H9 (cell line): ENCODE measurements at regions not wholly inside any gene's neighbourhood (a gene's known extent, or its start where the extent isn't known, plus 50 kb on each side); places are given as distances from the start of the nearest gene placed in this dataset.

Source experiments
- DNase-seq: peaks from one replicate; pipeline ENCODE4 v3.0.0-alpha.2; 2017
- H2AFZ ChIP-seq: one replicate; pipeline ENCODE4 v1.6.1; 2013; ENCODE audit warnings: mild to moderate bottlenecking, low read length, control low read depth, moderate library complexity
- H2AK5ac ChIP-seq: 2 replicates; pipeline ENCODE4 v1.6.1; 2013; ENCODE audit warnings: low read length, control low read depth, mixed read lengths; ENCODE audit not compliant: insufficient read length
- H2BK120ac ChIP-seq: one replicate; pipeline ENCODE4 v1.6.1; 2013; ENCODE audit warnings: low read depth, mild to moderate bottlenecking, low read length, control low read depth, inconsistent platforms; ENCODE audit not compliant: poor library complexity, severe bottlenecking
- H2BK12ac ChIP-seq: 2 replicates; pipeline ENCODE4 v1.6.1; 2013; ENCODE audit warnings: low read length, control low read depth, mixed read lengths, low read depth; ENCODE audit not compliant: insufficient read length
- H2BK15ac ChIP-seq: 2 replicates; pipeline ENCODE4 v1.6.1; 2013; ENCODE audit warnings: low read depth, low read length, control low read depth
- H2BK20ac ChIP-seq: one replicate; pipeline ENCODE4 v1.6.1; 2013; ENCODE audit warnings: low read depth, mild to moderate bottlenecking, low read length, control low read depth, inconsistent platforms; ENCODE audit not compliant: poor library complexity, severe bottlenecking
- H2BK5ac ChIP-seq: 2 replicates; pipeline ENCODE4 v1.6.1; 2013; ENCODE audit warnings: low read length, control low read depth, mixed read lengths; ENCODE audit not compliant: insufficient read length
- H3K14ac ChIP-seq: 2 replicates; pipeline ENCODE4 v1.6.1; 2013; ENCODE audit warnings: low read length, control low read depth; ENCODE audit not compliant: insufficient read depth
- H3K18ac ChIP-seq: 2 replicates; pipeline ENCODE4 v1.6.1; 2013; ENCODE audit warnings: low read depth, mild to moderate bottlenecking, mixed read lengths, low read length, control low read depth; ENCODE audit not compliant: insufficient read length
- H3K23ac ChIP-seq: 2 replicates; pipeline ENCODE4 v1.6.1; 2013; ENCODE audit warnings: low read length, control low read depth, mixed read lengths, low read depth; ENCODE audit not compliant: insufficient read length
- H3K23me2 ChIP-seq: 2 replicates; pipeline ENCODE4 v1.6.1; 2013; ENCODE audit warnings: low read depth, mild to moderate bottlenecking, mixed read lengths, low read length, control low read depth; ENCODE audit not compliant: insufficient read length, poor library complexity, severe bottlenecking
- H3K27ac ChIP-seq: 2 replicates; pipeline ENCODE4 v1.5.1; 2013; ENCODE audit warnings: low read length, control low read depth, mixed read lengths, low read depth; ENCODE audit not compliant: insufficient read length
- H3K27me3 ChIP-seq: 2 replicates; pipeline ENCODE4 v1.6.1; 2013; ENCODE audit warnings: low read length, control low read depth, inconsistent platforms; ENCODE audit not compliant: insufficient read depth
- H3K4ac ChIP-seq: 2 replicates; pipeline ENCODE4 v1.6.1; 2013; ENCODE audit warnings: low read depth, mild to moderate bottlenecking, control low read depth, inconsistent platforms, low read length, moderate library complexity
- H3K4me1 ChIP-seq: 2 replicates; pipeline ENCODE4 v1.6.1; 2013; ENCODE audit warnings: low read length, control low read depth, inconsistent platforms; ENCODE audit not compliant: insufficient read depth
- H3K4me2 ChIP-seq: 2 replicates; pipeline ENCODE4 v1.6.1; 2013; ENCODE audit warnings: low read length, control low read depth, mixed read lengths; ENCODE audit not compliant: insufficient read length, insufficient read depth
- H3K56ac ChIP-seq: 2 replicates; pipeline ENCODE4 v1.6.1; 2013; ENCODE audit warnings: low read depth, mild to moderate bottlenecking, mixed read lengths, low read length, control low read depth; ENCODE audit not compliant: insufficient read length
- H3K79me1 ChIP-seq: 2 replicates; pipeline ENCODE4 v1.6.1; 2013; ENCODE audit warnings: low read depth, mild to moderate bottlenecking, moderate library complexity, low read length, control low read depth, inconsistent platforms; ENCODE audit not compliant: insufficient read depth, poor library complexity, severe bottlenecking
- H3K79me2 ChIP-seq: 2 replicates; pipeline ENCODE4 v1.6.1; 2013; ENCODE audit warnings: low read length, control low read depth, inconsistent platforms; ENCODE audit not compliant: insufficient read depth
- H3K9ac ChIP-seq: 2 replicates; pipeline ENCODE4 v1.6.1; 2013; ENCODE audit warnings: low read length, control low read depth, mixed read lengths; ENCODE audit not compliant: insufficient read length; ENCODE audit errors: extremely low read depth
- H3K9me3 ChIP-seq: one replicate; pipeline ENCODE4 v1.6.1; 2013; ENCODE audit warnings: low read depth, low read length, inconsistent platforms; ENCODE audit not compliant: control insufficient read depth
- H3T11ph ChIP-seq: one replicate; pipeline ENCODE4 v1.6.1; 2013; ENCODE audit warnings: mild to moderate bottlenecking, low read length, control low read depth, inconsistent platforms
- H4K20me1 ChIP-seq: one replicate; pipeline ENCODE4 v1.6.1; 2013; ENCODE audit not compliant: control insufficient read depth, insufficient read length, insufficient read depth
- H4K5ac ChIP-seq: 2 replicates; pipeline ENCODE4 v1.6.1; 2013; ENCODE audit warnings: low read depth, mild to moderate bottlenecking, mixed read lengths, low read length, control low read depth; ENCODE audit not compliant: insufficient read length
- H4K8ac ChIP-seq: replicated peaks from 2 replicates; pipeline ENCODE4 v1.6.1; 2013; ENCODE audit warnings: low read length, control low read depth, mixed read lengths, low read depth; ENCODE audit not compliant: insufficient read length
- H4K91ac ChIP-seq: 2 replicates; pipeline ENCODE4 v1.6.1; 2013; ENCODE audit warnings: low read depth, mild to moderate bottlenecking, moderate library complexity, mixed read lengths, low read length, control low read depth; ENCODE audit not compliant: insufficient read length
- H3K27ac Mint-ChIP-seq, 3 experiments: 2 replicates in 2 of 3; 3 replicates in 1 of 3; pipeline ENCODE4 v1.8.0; 2020 to 2021; ENCODE audit warnings: mixed read lengths in 3 of 3, mild to moderate bottlenecking in 1 of 3, moderate library complexity in 1 of 3
- H3K27me3 Mint-ChIP-seq: 2 replicates; pipeline ENCODE4 v1.8.0; 2021; ENCODE audit warnings: low read depth, mild to moderate bottlenecking, moderate library complexity, mixed read lengths
- H3K36me3 Mint-ChIP-seq, 3 experiments: 2 replicates in 2 of 3; 3 replicates in 1 of 3; pipeline ENCODE4 v1.8.0; 2020 to 2021; ENCODE audit warnings: low read depth in 3 of 3, mixed read lengths in 3 of 3; ENCODE audit not compliant: insufficient read depth in 1 of 3
- H3K4me1 Mint-ChIP-seq, 2 experiments: 2 replicates each; pipeline ENCODE4 v1.8.0; 2020; ENCODE audit warnings: mixed read lengths in 2 of 2
- H3K4me3 Mint-ChIP-seq, 2 experiments: 2 replicates in 1 of 2; 3 replicates in 1 of 2; pipeline ENCODE4 v1.8.0; 2020 to 2021; ENCODE audit warnings: mild to moderate bottlenecking in 2 of 2, mixed read lengths in 2 of 2, moderate library complexity in 1 of 2
- H3K9me3 Mint-ChIP-seq, 2 experiments: 2 replicates in 1 of 2; 3 replicates in 1 of 2; pipeline ENCODE4 v1.8.0; 2020; ENCODE audit warnings: mild to moderate bottlenecking in 2 of 2, mixed read lengths in 2 of 2, moderate library complexity in 1 of 2
- CTCF ChIP-seq: fragments of 200-600 bp; sonication (generic); conservative IDR thresholded peaks from 3 replicates; pipeline ENCODE4 v1.8.0; 2021; ENCODE audit warnings: antibody characterized with exemption, mild to moderate bottlenecking
- WGBS: extraction: QIAGEN DNeasy Blood & Tissue Kit; methylation state at CpG from one replicate; pipeline ENCODE4 v1.1.7; 2013; ENCODE audit warnings: missing lambda C conversion rate, low lambda C conversion rate, mixed read lengths; ENCODE audit not compliant: insufficient read length; ENCODE audit errors: extremely low coverage; 5-methylcytosine and 5-hydroxymethylcytosine counted together

- Histone ChIP-seq H2BK15ac (no peak overlapping the region), H4K5ac (no peak overlapping the region), H3K27me3 (no peaks in the 10 kb centered on the region), H3K79me1 (no peaks in the 10 kb centered on the region), H3K14ac (no peak overlapping the region), H3K9me3 (no peaks in the 10 kb centered on the region), H3K4me2 (no peak overlapping the region), H2BK20ac (no peak overlapping the region), H2BK5ac (no peak overlapping the region), H4K8ac (no peak overlapping the region), H2AFZ (no peak overlapping the region), H2BK12ac (no peak overlapping the region), H3K23me2 (no peaks in the 10 kb centered on the region), H2AK5ac (no peak overlapping the region), H2BK120ac (no peak overlapping the region), H3T11ph (no peak overlapping the region), H4K20me1 (no peaks in the 10 kb centered on the region), H3K9ac (no peak overlapping the region), H3K27ac (no peak overlapping the region), H3K56ac (no peak overlapping the region), H3K79me2 (no peaks in the 10 kb centered on the region), H3K23ac (no peak overlapping the region), H4K91ac (no peak overlapping the region), H3K18ac (no peak overlapping the region), H3K4me1 (peaks cover 10% of the 10 kb centered on the region), H3K4ac (no peak overlapping the region)
- no peaks in the 10 kb centered on the region; the same call in 1 of the 2 replicates for H3K27me3 Mint-ChIP-seq
- WGBS, result no CpG with 5 or more reads among the region's 1 CpG
- no peak for DNase-seq
- H3K36me3 Mint-ChIP-seq, result peaks cover 0 to 5% (median 0%) of the 10 kb centered on the region in 3 experiments; a peak in 2 of 7 replicates
- no peak for TF ChIP-seq CTCF
- no peak overlapping the region for H3K4me3 Mint-ChIP-seq
- no peak overlapping the region for H3K27ac Mint-ChIP-seq
- H3K9me3 Mint-ChIP-seq, result peaks cover 2 to 3% of the 10 kb centered on the region in 2 experiments; a peak in 3 of 5 replicates
- peaks cover 24 to 35% of the 10 kb centered on the region in 2 experiments for H3K4me1 Mint-ChIP-seq
These were observed 51.9 kb upstream of the GJA8 start for GRCh38 chr1:147850737-147851136.
